ENCODE measurements at regions not wholly inside any gene's neighbourhood (a gene's known extent, or its start where the extent isn't known, plus 50 kb on each side); places are given as distances from the start of the nearest gene placed in this dataset.

GRCh38 chr4:188300385-188300784 is 161.1 kb downstream of the TRIML1 start:
- no peak for TF ChIP-seq CTCF (IDR thresholded peaks at IDR 0.05; ENCODE audit: low read length)
- no peak for TF ChIP-seq EZH2 (optimal IDR thresholded peaks at IDR 0.05; ENCODE audit: low read depth, low read length)
